Loucy (cell line): ENCODE measurements at regions not wholly inside any gene's neighbourhood (a gene's known extent, or its start where the extent isn't known, plus 50 kb on each side); places are given as distances from the start of the nearest gene placed in this dataset.

Experiments used
- EZH2phosphoT487 ChIP-seq: fragments of 200-600 bp; IDR thresholded peaks from 2 replicates; pipeline ENCODE4 v1.6.1; 2018; ENCODE audit warnings: antibody characterized with exemption, mild to moderate bottlenecking, moderate library complexity, borderline replicate concordance
- TF ChIP-seq, protein P1 (sequence below): fragments of 200-600 bp; sonication (generic); conservative IDR thresholded peaks from 2 replicates; pipeline ENCODE4 v1.5.1; 2014; ENCODE audit warnings: mild to moderate bottlenecking, antibody characterized with exemption, low read length

DNA sequence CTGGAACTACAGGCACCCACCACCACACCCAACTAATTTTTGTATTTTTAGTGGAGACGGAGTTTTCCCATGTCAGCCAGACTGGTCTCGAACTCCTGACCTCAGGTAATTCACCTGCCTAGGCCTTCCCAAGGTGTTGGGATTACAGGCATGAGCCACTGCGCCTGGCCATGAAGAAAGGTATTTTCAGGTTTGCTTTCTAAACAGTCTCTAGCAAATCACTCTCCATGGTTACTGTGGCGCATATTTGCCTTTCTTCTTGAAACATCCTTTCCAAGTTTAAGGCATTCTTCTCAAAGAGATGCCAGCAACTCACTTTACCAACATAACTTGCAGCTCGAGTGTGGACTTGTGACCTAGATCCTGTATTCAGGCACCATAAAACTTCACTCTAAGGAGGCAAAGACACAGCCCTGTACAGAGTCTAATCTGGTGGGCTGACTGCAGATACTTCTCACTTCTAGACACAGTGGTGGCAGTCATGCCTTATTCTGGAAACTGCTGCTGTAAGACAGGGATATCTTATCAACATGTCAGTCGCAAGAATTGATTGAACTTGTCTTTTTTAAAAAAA lies 461.4 kb upstream of the TSHZ3 start:
- TF ChIP-seq, protein P1, sequence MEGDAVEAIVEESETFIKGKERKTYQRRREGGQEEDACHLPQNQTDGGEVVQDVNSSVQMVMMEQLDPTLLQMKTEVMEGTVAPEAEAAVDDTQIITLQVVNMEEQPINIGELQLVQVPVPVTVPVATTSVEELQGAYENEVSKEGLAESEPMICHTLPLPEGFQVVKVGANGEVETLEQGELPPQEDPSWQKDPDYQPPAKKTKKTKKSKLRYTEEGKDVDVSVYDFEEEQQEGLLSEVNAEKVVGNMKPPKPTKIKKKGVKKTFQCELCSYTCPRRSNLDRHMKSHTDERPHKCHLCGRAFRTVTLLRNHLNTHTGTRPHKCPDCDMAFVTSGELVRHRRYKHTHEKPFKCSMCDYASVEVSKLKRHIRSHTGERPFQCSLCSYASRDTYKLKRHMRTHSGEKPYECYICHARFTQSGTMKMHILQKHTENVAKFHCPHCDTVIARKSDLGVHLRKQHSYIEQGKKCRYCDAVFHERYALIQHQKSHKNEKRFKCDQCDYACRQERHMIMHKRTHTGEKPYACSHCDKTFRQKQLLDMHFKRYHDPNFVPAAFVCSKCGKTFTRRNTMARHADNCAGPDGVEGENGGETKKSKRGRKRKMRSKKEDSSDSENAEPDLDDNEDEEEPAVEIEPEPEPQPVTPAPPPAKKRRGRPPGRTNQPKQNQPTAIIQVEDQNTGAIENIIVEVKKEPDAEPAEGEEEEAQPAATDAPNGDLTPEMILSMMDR: no peak
- no peak for TF ChIP-seq EZH2phosphoT487
